ENCODE measurements at regions not wholly inside any gene's neighbourhood (a gene's known extent, or its start where the extent isn't known, plus 50 kb on each side); places are given as distances from the start of the nearest gene placed in this dataset.

DNA sequence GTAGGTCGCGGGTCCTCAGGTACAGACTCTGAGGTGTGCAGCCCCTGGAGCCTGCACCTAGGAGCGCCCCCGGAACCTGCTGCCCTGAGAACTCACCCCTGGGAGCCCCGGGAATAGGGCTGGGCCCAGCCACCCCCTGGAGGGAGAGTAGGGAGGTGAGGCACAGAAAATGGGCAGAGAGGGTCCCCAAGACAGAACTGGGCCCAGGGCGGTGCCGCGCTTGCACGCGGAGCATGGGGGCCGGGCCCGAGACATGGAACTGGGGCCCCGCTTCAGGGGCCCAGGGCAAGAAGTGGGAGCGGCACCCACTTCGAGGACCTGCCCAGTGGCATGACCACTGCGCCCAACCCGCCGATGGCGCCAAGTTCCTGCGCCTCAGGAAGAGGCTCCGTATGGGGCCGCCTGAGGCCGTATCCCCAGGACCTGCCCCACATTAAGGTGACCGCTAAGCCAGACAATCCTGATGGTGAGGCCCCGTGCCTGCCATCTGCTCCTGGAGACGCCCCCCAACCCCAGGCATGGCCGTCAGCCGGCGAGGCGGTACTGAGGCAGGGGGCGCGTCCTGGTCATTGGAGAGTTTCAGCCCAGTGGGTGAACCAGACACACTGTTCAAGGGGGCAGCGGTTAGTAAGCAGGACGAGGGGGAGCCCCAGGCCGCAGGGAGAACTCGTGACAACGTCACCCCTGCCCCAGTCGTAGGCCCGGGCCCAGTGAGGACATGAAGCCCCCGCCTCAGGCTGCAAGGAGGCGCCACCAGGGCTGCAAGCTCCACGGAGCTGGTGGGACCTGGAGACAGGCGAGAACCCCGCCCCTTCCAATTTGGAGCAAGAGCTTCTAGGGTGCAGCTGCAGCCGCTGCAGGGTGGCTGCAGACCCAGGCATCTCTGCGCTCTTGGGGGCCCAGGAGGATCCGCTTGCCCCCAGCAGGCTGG lies 89.5 kb upstream of the PUM3 start:
- TF ChIP-seq, protein P1, sequence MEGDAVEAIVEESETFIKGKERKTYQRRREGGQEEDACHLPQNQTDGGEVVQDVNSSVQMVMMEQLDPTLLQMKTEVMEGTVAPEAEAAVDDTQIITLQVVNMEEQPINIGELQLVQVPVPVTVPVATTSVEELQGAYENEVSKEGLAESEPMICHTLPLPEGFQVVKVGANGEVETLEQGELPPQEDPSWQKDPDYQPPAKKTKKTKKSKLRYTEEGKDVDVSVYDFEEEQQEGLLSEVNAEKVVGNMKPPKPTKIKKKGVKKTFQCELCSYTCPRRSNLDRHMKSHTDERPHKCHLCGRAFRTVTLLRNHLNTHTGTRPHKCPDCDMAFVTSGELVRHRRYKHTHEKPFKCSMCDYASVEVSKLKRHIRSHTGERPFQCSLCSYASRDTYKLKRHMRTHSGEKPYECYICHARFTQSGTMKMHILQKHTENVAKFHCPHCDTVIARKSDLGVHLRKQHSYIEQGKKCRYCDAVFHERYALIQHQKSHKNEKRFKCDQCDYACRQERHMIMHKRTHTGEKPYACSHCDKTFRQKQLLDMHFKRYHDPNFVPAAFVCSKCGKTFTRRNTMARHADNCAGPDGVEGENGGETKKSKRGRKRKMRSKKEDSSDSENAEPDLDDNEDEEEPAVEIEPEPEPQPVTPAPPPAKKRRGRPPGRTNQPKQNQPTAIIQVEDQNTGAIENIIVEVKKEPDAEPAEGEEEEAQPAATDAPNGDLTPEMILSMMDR (conservative IDR thresholded peaks at IDR 0.05 in 1 of 2, IDR thresholded peaks at IDR 0.05 in 1 of 2; ENCODE audit: extremely low read depth in 1 of 2, insufficient read depth in 1 of 2, low read depth in 1 of 2, low read length in 2 of 2) = no peak
- no peak for TF ChIP-seq EZH2 (IDR thresholded peaks at IDR 0.05; ENCODE audit: borderline replicate concordance, low read length)

All from mammary epithelial cell (primary cell).